SKM-1 treated with dmso at 0.1 percent for 144 hours (cell line): ENCODE measurements at regions not wholly inside any gene's neighbourhood (a gene's known extent, or its start where the extent isn't known, plus 50 kb on each side); places are given as distances from the start of the nearest gene placed in this dataset.

Source experiments
- DNase-seq: peaks from one replicate; lab custom pipeline; 2025; ENCODE audit not compliant: unreplicated experiment; lab: John Stamatoyannopoulos, UW

DNA sequence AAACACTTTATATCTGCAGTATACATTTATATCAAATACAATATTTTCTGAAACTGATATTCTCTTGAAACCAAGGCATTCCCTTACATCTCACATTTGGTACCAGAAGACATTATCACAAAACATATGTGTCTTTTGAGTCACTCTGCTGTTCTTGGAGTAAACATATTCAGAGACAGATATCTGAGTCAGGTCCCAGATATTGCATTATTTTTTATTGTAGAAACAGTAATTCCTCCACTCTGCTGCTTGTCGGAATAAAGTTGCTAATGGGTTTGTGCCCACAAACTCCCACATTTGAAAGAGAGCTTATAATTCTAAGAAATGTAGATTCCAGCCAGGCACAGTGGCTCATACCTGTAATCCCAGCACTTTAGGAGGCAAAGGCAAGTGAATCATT is 261.1 kb upstream of the DAPK1 start:
- no peak for DNase-seq

- no peak for DNase-seq
These were observed 260.3 kb upstream of the DAPK1 start for GRCh38 chr9:87237336-87237735.

DNA sequence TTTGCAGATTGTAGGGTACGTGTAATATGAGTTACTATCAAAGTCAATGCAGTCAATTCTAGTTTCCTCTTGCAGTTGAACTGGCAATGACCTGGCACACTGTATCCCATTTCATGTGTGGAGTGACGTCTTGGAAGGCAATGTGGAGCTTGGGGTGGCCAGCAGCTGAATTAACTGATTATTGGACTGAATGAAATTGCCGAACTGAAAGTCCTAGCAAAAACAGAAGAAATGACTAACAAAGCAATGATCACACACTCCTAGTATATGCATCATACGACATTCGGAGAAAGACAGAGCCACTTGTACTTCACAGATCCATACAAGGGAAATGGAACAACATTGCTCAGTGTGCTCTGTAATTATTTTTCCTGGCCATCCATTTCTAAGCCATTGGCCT is 259.1 kb upstream of the DAPK1 start:
- no peak for DNase-seq

- no peak for DNase-seq
These were observed 258.4 kb upstream of the DAPK1 start for GRCh38 chr9:87239312-87239711.

DNA sequence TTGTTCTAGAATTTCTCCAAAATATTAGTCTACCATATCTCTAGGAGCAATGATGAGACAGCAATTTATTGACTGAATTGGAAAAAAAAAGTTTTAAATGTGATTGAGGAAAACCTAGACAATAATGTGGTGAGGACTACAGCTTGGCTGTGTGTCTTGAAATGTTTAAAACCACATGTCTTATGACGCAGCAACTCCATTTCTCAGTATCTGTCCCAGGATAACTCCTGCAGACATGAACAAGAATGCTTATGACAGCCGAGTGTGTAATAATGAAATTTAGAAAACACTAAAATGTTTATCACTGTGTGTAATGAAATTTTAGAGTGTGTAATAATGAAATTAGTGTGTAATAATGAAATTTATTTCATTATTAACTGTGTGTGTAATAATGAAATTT is 254.1 kb upstream of the DAPK1 start:
- DNase-seq = no peak

DNA sequence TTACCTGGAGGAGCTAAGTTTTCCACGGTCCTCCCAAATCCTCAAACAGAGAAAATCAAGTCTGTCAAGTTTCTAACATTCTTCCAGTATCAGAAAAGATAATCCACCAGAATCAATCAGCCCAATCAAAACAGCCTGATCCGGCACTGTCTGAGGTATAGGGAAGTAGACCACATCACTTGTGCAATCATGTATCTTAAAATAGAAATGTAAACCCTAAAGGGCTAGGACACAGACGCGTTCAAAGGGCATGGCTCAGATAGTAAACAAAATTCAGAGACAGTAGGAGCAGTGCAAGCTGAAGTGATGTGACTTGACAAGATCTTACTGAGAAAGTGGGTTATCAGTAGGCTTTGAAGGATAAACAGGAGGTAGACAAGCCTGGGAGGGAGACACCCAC is 252.4 kb upstream of the DAPK1 start:
- DNase-seq = peak; percentile 1

DNA sequence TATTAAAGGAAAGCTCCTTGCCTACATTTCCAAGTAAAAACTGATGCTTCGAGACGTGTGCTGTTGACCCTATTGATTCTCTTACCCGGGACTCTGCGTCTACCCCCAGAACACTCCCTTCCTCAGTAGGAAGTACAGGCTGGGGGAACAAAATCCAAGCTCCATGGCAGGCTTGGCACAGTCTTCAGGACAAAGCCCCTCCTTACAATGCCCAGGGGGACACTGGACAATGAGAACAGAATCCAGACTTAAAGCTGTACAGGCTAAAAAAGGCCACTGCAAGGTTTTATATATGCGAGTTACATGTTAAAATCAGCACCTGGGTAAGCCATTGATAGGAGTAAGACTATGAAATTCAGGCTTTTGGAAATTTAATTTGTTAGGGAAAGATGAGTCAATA is 250.6 kb upstream of the DAPK1 start:
- DNase-seq = no peak

DNA sequence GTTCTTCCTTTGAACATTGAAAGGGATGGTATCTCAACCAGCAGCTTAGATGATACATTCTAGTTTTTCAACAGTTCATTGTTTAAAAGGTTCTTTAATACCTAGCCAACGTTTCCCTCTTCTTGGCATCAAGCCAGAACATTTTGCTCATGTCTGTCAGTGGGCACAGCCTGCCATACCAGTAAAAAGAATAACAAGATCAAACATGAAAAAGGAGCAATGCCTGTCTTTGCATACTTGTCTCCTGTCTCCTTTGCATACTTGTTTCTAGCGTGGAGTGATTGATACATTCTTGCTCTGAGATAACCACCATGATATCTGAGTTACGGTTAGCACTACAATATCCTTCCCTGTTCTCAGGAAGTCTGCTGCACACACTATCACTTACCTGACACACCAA is 248.6 kb upstream of the DAPK1 start:
- no peak for DNase-seq

DNA sequence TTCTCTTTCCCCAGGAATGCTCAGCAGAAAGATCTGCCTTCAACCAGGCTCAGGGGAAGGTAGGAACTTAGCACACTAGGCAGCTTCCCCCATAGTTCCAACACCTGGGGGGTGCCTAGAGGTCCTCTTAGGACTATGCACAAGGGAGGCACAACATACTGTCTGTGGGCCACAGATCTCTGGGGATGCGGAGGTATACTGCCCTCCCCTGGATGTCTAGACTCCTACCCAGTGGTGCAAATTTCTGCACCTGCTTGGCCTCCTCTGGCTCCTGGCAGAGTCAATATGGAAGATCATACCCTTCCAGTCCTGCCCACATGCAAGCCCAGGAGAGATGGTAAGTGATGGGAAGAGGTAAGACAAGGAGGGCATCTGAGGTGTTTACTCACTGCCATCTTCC is 247.5 kb upstream of the DAPK1 start:
- no peak for DNase-seq

DNA sequence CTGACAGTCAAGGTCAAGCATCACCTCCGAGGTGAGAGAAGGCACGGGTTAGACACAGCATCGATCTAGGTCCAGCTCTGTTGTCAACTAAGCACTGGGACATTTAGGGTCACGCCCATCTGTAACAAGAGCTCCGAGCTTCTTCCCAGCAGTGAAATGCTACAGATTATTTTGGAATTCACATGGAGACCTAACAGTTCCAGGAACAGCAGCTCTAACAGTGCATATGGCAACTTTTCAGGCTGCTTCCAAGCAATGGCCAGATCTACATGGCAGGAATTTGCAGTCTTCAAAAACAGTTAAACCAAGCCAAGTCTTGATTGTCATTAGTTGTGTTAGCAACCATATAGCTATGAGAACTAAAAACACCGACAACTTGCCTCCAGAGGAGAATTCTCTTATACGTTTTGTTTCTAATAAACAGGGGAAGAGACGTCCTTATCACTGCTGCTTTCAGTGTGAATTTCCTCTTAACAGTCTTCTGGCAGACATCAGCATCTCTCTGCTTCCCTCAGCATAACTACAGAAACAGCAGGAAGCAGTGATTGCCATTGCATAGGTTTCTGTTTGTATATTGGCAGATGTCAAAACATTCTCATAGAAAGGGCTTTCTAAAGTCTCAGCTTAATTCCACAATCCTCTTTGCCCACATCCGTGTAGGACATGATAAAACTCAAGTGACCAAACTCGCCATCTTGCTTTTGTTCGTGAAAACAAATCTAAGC is 242.1 kb upstream of the DAPK1 start:
- DNase-seq = no peak

- no peak for DNase-seq
These were observed 240.7 kb upstream of the DAPK1 start for GRCh38 chr9:87256973-87257372.

DNA sequence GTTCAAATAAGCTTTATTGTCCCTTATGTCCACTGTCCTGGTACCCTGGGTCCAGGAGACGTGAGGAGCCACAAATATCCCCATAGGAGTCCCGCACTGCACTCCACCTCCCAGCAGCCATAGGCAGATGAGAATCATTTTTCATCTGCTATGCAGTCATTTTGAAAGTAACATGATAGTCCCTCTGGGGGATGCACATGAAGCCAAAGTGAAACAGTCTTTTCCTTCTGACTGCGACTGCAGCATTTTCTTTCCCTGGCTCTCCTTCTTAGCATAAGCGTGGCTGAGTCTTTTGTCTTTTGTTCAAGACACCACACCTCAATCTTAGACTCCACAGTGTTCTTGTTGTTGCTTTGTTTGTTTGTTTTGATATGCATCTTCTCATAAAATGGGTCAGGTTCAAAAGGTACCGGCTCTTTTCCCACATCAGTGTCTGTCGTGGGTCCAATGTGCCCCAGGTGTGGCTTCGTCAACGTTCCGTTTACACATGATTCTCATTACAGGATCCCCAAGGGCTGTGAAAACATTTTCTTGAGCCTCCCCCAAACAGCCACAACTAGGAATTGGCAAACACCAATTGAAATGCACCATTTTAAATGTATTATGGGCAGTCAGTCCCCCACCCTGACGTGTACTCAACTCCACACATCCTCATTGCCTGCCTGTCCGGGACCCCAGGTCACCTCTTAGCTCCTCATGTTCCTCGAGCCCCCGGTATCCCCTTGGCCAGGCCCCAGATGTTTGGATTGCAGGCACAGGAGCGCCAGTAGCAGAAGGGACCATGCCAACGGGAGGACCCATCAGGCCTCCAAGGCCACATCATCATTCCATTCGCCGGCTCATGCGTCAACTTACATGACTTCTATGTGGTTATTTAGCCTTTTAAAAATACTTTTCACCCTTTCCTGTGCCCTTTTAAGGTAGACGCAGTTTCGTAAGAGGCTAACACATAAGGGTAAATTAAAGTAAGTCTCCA is 237.8 kb upstream of the DAPK1 start:
- no peak for DNase-seq

DNA sequence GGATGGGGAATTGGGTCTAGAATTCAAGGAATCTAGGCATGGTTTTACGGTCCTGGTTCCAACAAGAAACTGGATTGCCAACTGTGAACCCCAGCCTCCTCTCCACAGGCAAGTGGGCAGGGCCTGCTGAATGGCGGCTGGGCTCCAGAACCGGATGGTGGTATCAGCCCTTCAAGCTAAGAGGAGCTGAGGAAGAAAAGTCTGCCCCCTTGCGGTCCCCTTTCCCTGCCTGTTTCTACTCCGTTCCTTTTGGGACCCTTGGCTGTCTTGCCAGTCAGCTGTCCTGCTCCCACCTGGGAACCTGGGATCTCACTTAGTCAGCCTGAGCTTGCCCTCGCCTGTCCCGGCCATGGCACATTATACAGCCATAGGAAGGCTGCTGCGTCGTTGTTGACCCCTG is 234.4 kb upstream of the DAPK1 start:
- no peak for DNase-seq

DNA sequence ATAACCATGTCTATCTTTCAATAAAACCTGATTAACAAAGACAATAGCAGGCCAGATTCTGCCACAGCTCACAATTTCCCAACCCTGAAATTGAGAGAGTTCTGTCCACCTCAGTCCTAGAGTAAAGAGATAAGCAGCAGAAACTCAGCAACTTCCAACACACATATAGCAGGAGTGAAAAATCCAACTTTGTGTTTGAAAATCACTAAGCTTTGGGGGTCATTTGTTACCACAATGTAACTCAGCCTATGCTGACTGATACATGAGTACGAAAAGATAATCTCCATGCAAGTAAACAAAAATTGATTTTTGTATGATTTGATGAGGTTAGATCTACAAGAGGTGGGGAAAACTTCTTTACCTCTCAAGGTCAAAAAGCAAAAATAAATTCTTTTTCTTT is 231.0 kb upstream of the DAPK1 start:
- DNase-seq = no peak

GRCh38 chr9:87267251-87268070 is 230.2 kb upstream of the DAPK1 start:
- no peak for DNase-seq

GRCh38 chr9:87269296-87270176 is 228.1 kb upstream of the DAPK1 start:
- no peak for DNase-seq

DNA sequence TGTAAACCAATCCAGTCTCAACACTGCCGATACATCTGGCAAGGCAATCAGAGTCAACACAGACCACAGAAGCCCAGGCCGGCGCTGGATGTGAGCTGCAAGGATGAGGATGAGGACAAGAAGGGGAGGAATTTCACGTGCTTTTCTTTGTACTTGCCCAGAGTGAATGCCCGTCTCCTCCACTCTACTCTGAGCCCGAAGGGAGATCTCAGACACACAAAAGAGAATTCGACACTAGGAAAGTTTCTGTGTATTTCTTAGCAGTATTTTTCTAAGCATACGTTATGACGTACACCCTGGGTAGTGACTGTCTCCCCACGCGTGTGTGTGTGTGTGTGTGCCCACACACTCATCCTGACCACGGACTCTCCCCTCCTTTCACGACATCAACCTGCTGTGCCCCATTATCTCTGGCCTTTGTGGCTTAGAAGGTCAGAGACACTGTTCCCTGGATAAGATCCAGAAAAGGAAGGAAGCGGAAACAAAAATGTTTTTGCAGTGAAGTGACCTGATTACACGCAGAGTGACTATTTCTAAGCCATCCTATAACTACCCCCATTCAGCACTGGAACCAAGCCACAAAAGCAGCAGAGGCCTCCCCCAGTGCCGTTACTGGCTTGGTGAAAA is 227.3 kb upstream of the DAPK1 start:
- DNase-seq = no peak

DNA sequence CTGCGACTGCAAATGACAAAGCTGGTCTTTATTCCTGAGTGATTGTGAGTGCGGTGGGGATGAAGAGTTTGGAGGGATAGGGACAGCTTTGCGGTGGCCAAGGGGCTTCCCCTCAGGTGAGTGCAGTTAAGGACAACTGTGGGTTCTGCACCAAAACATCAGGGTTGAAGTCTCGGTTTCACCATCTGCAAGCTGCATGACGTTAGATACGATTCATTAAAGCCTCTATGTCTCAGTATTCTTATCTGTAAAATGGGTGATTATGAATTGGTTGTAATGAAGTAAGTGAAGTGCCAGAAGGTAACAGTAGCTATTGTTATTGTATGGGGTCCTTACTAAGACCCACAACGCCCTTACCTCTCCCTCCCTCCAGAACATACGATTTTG is 226.8 kb upstream of the DAPK1 start:
- no peak for DNase-seq

- no peak for DNase-seq
These were observed 225.8 kb upstream of the DAPK1 start for GRCh38 chr9:87271696-87272477.
